ENCODE measurements at regions not wholly inside any gene's neighbourhood (a gene's known extent, or its start where the extent isn't known, plus 50 kb on each side); places are given as distances from the start of the nearest gene placed in this dataset.

DNA sequence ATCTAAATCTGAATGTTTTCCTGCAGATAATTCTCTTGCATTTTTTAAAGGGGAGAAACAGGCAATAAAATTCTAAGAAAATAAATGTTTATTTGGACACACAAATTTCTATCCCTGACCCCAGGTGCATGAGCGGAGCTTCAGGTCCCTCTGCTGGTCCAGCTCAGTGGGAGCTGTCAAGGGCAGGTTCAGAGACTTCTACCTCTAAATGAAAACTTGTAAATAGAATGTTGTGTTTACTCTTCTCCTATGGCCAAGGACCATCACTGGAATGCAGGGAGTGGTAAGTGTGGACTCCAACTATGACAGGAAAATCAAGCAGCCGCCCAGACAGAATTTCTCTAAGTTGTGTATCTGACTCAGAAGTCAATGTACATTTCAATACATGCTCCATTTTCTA, 148.6 kb upstream of the TTC29 start:
- Mint-ChIP-seq H3K27ac (no peak overlapping the region), H3K27me3 (ENCODE audit: low read depth) (no peaks in the 10 kb centered on the region), H3K4me1 (peaks cover 11% of the 10 kb centered on the region), H3K36me3 (no peaks in the 10 kb centered on the region), H3K4me3 (no peak overlapping the region), H3K9me3 (no peaks in the 10 kb centered on the region)
- CTCF ChIA-PET = interaction anchor here (1.5 kb wide), 1 partner anchor 75 kb away, joined by 10 read pairs; no protein-coding TSS in a partner anchor
- POLR2A ChIA-PET = no interaction called here
- ATAC-seq = peak; percentile 60
- TF ChIP-seq ZNF671 (CRISPR knock-in tag; IDR thresholded peaks at IDR 0.05) (no peak), JAZF1 (CRISPR knock-in tag; IDR thresholded peaks at IDR 0.05) (no peak), EMX1 (CRISPR knock-in tag; IDR thresholded peaks at IDR 0.05) (no peak), ZNF219 (CRISPR knock-in tag; IDR thresholded peaks at IDR 0.05; ENCODE audit: borderline replicate concordance) (no peak), RORB (CRISPR knock-in tag; IDR thresholded peaks at IDR 0.05) (no peak), NFATC4 (CRISPR knock-in tag; IDR thresholded peaks at IDR 0.05) (no peak), FOXJ3 (CRISPR knock-in tag; IDR thresholded peaks at IDR 0.05; ENCODE audit: borderline replicate concordance) (no peak), NFYB (CRISPR knock-in tag; conservative IDR thresholded peaks at IDR 0.05; ENCODE audit: low read depth) (no peak), ZNF423 (CRISPR knock-in tag; IDR thresholded peaks at IDR 0.05) (no peak), ZNF416 (CRISPR knock-in tag; IDR thresholded peaks at IDR 0.05) (no peak), GABPB1 (CRISPR knock-in tag; IDR thresholded peaks at IDR 0.05) (no peak)
- TF ChIP-seq, protein P1, sequence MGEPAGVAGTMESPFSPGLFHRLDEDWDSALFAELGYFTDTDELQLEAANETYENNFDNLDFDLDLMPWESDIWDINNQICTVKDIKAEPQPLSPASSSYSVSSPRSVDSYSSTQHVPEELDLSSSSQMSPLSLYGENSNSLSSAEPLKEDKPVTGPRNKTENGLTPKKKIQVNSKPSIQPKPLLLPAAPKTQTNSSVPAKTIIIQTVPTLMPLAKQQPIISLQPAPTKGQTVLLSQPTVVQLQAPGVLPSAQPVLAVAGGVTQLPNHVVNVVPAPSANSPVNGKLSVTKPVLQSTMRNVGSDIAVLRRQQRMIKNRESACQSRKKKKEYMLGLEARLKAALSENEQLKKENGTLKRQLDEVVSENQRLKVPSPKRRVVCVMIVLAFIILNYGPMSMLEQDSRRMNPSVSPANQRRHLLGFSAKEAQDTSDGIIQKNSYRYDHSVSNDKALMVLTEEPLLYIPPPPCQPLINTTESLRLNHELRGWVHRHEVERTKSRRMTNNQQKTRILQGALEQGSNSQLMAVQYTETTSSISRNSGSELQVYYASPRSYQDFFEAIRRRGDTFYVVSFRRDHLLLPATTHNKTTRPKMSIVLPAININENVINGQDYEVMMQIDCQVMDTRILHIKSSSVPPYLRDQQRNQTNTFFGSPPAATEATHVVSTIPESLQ (CRISPR knock-in tag; IDR thresholded peaks at IDR 0.05) = no peak
- TF ChIP-seq, protein P2, sequence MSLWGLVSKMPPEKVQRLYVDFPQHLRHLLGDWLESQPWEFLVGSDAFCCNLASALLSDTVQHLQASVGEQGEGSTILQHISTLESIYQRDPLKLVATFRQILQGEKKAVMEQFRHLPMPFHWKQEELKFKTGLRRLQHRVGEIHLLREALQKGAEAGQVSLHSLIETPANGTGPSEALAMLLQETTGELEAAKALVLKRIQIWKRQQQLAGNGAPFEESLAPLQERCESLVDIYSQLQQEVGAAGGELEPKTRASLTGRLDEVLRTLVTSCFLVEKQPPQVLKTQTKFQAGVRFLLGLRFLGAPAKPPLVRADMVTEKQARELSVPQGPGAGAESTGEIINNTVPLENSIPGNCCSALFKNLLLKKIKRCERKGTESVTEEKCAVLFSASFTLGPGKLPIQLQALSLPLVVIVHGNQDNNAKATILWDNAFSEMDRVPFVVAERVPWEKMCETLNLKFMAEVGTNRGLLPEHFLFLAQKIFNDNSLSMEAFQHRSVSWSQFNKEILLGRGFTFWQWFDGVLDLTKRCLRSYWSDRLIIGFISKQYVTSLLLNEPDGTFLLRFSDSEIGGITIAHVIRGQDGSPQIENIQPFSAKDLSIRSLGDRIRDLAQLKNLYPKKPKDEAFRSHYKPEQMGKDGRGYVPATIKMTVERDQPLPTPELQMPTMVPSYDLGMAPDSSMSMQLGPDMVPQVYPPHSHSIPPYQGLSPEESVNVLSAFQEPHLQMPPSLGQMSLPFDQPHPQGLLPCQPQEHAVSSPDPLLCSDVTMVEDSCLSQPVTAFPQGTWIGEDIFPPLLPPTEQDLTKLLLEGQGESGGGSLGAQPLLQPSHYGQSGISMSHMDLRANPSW (CRISPR knock-in tag; conservative IDR thresholded peaks at IDR 0.05; ENCODE audit: low read depth) = no peak
- TF ChIP-seq, protein P3, sequence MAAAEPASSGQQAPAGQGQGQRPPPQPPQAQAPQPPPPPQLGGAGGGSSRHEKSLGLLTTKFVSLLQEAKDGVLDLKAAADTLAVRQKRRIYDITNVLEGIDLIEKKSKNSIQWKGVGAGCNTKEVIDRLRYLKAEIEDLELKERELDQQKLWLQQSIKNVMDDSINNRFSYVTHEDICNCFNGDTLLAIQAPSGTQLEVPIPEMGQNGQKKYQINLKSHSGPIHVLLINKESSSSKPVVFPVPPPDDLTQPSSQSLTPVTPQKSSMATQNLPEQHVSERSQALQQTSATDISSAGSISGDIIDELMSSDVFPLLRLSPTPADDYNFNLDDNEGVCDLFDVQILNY (CRISPR knock-in tag; IDR thresholded peaks at IDR 0.05) = no peak
- TF ChIP-seq, protein P4, sequence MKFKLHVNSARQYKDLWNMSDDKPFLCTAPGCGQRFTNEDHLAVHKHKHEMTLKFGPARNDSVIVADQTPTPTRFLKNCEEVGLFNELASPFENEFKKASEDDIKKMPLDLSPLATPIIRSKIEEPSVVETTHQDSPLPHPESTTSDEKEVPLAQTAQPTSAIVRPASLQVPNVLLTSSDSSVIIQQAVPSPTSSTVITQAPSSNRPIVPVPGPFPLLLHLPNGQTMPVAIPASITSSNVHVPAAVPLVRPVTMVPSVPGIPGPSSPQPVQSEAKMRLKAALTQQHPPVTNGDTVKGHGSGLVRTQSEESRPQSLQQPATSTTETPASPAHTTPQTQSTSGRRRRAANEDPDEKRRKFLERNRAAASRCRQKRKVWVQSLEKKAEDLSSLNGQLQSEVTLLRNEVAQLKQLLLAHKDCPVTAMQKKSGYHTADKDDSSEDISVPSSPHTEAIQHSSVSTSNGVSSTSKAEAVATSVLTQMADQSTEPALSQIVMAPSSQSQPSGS (CRISPR knock-in tag; IDR thresholded peaks at IDR 0.05; ENCODE audit: borderline replicate concordance, low read depth) = no peak
- TF ChIP-seq, protein P5, sequence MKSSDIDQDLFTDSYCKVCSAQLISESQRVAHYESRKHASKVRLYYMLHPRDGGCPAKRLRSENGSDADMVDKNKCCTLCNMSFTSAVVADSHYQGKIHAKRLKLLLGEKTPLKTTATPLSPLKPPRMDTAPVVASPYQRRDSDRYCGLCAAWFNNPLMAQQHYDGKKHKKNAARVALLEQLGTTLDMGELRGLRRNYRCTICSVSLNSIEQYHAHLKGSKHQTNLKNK (CRISPR knock-in tag; IDR thresholded peaks at IDR 0.05) = no peak
- TF ChIP-seq, protein P6, sequence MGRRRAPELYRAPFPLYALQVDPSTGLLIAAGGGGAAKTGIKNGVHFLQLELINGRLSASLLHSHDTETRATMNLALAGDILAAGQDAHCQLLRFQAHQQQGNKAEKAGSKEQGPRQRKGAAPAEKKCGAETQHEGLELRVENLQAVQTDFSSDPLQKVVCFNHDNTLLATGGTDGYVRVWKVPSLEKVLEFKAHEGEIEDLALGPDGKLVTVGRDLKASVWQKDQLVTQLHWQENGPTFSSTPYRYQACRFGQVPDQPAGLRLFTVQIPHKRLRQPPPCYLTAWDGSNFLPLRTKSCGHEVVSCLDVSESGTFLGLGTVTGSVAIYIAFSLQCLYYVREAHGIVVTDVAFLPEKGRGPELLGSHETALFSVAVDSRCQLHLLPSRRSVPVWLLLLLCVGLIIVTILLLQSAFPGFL (CRISPR knock-in tag; IDR thresholded peaks at IDR 0.05; ENCODE audit: borderline replicate concordance) = no peak
- TF ChIP-seq, protein P7, sequence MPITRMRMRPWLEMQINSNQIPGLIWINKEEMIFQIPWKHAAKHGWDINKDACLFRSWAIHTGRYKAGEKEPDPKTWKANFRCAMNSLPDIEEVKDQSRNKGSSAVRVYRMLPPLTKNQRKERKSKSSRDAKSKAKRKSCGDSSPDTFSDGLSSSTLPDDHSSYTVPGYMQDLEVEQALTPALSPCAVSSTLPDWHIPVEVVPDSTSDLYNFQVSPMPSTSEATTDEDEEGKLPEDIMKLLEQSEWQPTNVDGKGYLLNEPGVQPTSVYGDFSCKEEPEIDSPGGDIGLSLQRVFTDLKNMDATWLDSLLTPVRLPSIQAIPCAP (CRISPR knock-in tag; IDR thresholded peaks at IDR 0.05) = no peak
- TF ChIP-seq, protein P8, sequence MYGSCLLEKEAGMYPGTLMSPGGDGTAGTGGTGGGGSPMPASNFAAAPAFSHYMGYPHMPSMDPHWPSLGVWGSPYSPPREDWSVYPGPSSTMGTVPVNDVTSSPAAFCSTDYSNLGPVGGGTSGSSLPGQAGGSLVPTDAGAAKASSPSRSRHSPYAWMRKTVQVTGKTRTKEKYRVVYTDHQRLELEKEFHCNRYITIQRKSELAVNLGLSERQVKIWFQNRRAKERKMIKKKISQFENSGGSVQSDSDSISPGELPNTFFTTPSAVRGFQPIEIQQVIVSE (CRISPR knock-in tag; IDR thresholded peaks at IDR 0.05; ENCODE audit: borderline replicate concordance) = no peak
- DNase-seq (ENCODE audit: low spot score) = peak; percentile 23

All from WTC11 (cell line).